Bronchial epithelial cell (primary cell): ENCODE measurements at regions not wholly inside any gene's neighbourhood (a gene's known extent, or its start where the extent isn't known, plus 50 kb on each side); places are given as distances from the start of the nearest gene placed in this dataset.

ENCODE experiments used
- DNase-seq: peaks from one replicate; pipeline ENCODE4 v3.0.0-alpha.2; 2010; ENCODE audit warnings: low read depth
- FAIRE-seq: peaks from 2 replicates; lab custom pipeline; 2011; peaks lifted over from hg19 to GRCh38; lab: Jason Lieb, UNC
- H3K27me3 ChIP-seq: 2 replicates; pipeline ENCODE4 v1.5.1; 2011; ENCODE audit warnings: low read length; ENCODE audit not compliant: control insufficient read depth, insufficient read depth
- H3K36me3 ChIP-seq: 2 replicates; pipeline ENCODE4 v1.5.1; 2011; ENCODE audit warnings: low read length; ENCODE audit not compliant: control insufficient read depth, insufficient read depth
- H3K4me3 ChIP-seq: 2 replicates; pipeline ENCODE4 v1.5.1; 2011; ENCODE audit warnings: mild to moderate bottlenecking, low read depth, low read length, control low read depth
- TF ChIP-seq, protein P1 (sequence below): IDR thresholded peaks from 2 replicates; pipeline ENCODE4 v1.5.1; 2011; ENCODE audit warnings: mild to moderate bottlenecking, moderate library complexity, low read length, control low read depth, inconsistent platforms; ENCODE audit not compliant: insufficient read depth, severe bottlenecking

- Histone ChIP-seq H3K27me3 (peaks cover 5% of the 10 kb centered on the region), H3K4me3 (no peak overlapping the region), H3K36me3 (no peaks in the 10 kb centered on the region)
- DNase-seq (no peak), FAIRE-seq (no peak)
- TF ChIP-seq, protein P1, sequence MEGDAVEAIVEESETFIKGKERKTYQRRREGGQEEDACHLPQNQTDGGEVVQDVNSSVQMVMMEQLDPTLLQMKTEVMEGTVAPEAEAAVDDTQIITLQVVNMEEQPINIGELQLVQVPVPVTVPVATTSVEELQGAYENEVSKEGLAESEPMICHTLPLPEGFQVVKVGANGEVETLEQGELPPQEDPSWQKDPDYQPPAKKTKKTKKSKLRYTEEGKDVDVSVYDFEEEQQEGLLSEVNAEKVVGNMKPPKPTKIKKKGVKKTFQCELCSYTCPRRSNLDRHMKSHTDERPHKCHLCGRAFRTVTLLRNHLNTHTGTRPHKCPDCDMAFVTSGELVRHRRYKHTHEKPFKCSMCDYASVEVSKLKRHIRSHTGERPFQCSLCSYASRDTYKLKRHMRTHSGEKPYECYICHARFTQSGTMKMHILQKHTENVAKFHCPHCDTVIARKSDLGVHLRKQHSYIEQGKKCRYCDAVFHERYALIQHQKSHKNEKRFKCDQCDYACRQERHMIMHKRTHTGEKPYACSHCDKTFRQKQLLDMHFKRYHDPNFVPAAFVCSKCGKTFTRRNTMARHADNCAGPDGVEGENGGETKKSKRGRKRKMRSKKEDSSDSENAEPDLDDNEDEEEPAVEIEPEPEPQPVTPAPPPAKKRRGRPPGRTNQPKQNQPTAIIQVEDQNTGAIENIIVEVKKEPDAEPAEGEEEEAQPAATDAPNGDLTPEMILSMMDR: no peak
Observed at GRCh38 chr3:41024031-41024836, 175.1 kb upstream of the CTNNB1 start.

DNA sequence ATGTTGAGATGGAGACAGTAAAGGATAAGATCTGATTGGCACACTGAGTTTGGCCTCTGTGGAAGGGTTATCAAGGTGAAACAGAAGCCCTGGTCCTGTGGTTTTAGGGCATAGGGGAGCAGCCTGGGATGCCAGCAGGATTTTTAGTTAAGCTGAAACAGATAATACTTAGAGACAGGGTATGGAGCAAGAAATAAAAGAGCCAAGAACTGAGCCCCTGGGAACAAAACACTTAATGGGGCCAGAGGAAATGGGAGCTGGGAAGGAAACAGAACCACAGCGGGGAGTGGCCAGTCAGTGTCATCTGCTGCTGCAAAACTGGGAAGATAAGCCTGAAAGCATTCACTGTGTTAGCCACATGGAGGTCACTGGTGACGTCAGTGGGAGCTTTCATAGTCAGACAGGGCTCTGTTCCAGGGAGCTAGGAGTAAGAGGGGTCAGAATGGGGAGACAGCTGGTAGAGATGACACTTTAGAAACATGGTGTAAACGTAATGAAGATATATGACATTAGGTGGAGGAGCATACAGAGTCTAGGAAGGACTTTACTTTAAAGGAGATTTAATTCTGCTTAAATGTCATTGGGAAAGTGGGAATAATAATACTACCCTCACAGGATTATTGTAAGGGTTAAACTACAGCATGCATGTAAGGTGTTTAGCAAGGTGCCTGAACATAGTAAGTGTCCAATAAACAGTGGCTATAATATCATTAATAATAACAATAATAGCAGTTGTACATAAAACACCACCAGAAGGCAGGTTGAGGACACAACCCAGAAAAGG lies 172.7 kb upstream of the CTNNB1 start:
- Histone ChIP-seq H3K27me3 (peaks cover 5% of the 10 kb centered on the region), H3K4me3 (no peak overlapping the region), H3K36me3 (no peaks in the 10 kb centered on the region)
- DNase-seq (peak; percentile 8), FAIRE-seq (no peak)
- TF ChIP-seq, protein P1: no peak

- no peak for FAIRE-seq
- Histone ChIP-seq H3K4me3 (no peak overlapping the region), H3K27me3 (peaks cover 5% of the 10 kb centered on the region), H3K36me3 (no peaks in the 10 kb centered on the region)
- TF ChIP-seq, protein P1: no peak
- DNase-seq: no peak
Observed at GRCh38 chr3:41029356-41029755, 169.9 kb upstream of the CTNNB1 start.

DNA sequence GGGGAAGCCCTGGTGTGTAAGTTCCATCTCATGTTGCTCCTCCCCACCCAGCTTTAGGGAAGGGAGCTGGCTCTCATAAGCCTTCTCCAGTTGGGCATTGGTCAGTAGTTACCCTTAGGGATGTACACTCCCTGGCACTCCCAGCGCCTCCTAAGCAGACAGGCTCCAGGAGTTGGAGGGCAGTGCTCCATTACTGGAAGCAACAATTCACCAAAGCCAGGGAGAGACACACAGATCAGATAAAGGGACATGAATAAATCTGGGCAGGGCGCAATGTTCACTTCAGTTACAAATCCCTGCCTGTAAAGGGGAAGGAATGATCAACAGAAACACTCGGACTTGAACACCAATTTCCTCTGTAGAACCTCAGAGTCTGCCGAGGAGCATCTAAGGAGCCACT lies 169.1 kb upstream of the CTNNB1 start:
- no peak for FAIRE-seq
- Histone ChIP-seq H3K27me3 (peaks cover 5% of the 10 kb centered on the region), H3K36me3 (no peaks in the 10 kb centered on the region), H3K4me3 (no peak overlapping the region)
- DNase-seq: no peak
- TF ChIP-seq, protein P1: no peak

- H3K27me3 ChIP-seq: peaks cover 5% of the 10 kb centered on the region
- TF ChIP-seq, protein P1: no peak
- H3K36me3 ChIP-seq: no peaks in the 10 kb centered on the region
- FAIRE-seq (no peak), DNase-seq (no peak)
- H3K4me3 ChIP-seq: no peak overlapping the region
Observed at GRCh38 chr3:41031401-41031800, 167.9 kb upstream of the CTNNB1 start.
